ENCODE measurements at regions not wholly inside any gene's neighbourhood (a gene's known extent, or its start where the extent isn't known, plus 50 kb on each side); places are given as distances from the start of the nearest gene placed in this dataset.

- Histone ChIP-seq H3K4me3 (ENCODE audit: low read length) (no peak overlapping the region), H3F3A (ENCODE audit: control insufficient read depth, insufficient read depth) (no peaks in the 10 kb centered on the region), H3K9me3 (ENCODE audit: control insufficient read depth, insufficient read depth, low read length) (no peaks in the 10 kb centered on the region), H3K9me2 (replicated peaks; ENCODE audit: control insufficient read depth, low read length) (no peaks in the 10 kb centered on the region), H3K4me1 (ENCODE audit: control insufficient read depth, low read length) (no peaks in the 10 kb centered on the region), H4K20me1 (ENCODE audit: control insufficient read depth, insufficient read depth, low read depth, low read length) (no peaks in the 10 kb centered on the region), H3K27me3 (ENCODE audit: control insufficient read depth, low read length) (no peaks in the 10 kb centered on the region), H3K4me2 (ENCODE audit: low read length) (no peak overlapping the region), H3K27ac (ENCODE audit: low read depth, low read length) (no peak overlapping the region), H3K36me3 (ENCODE audit: control insufficient read depth, low read length) (no peaks in the 10 kb centered on the region), H3K79me2 (ENCODE audit: control insufficient read depth, low read length) (no peaks in the 10 kb centered on the region)
- TF ChIP-seq CTCF (IDR thresholded peaks at IDR 0.05; ENCODE audit: low read depth, low read length, poor library complexity, severe bottlenecking) (no peak), EZH2phosphoT487 (IDR thresholded peaks at IDR 0.05; ENCODE audit: borderline replicate concordance, low read length) (no peak)
These were observed 217.8 kb upstream of the ZRANB2 start for GRCh38 chr1:71298633-71299032.

- H3K79me2 ChIP-seq (ENCODE audit: control insufficient read depth, low read length) = no peaks in the 10 kb centered on the region
- H3K9me3 ChIP-seq (ENCODE audit: control insufficient read depth, insufficient read depth, low read length) = no peaks in the 10 kb centered on the region
- H3K27me3 ChIP-seq (ENCODE audit: control insufficient read depth, low read length) = no peaks in the 10 kb centered on the region
- H3K36me3 ChIP-seq (ENCODE audit: control insufficient read depth, low read length) = no peaks in the 10 kb centered on the region
- H3F3A ChIP-seq (ENCODE audit: control insufficient read depth, insufficient read depth) = no peaks in the 10 kb centered on the region
- no peaks in the 10 kb centered on the region for H4K20me1 ChIP-seq (ENCODE audit: control insufficient read depth, insufficient read depth, low read depth, low read length)
- H3K27ac ChIP-seq (ENCODE audit: low read depth, low read length) = no peak overlapping the region
- no peak overlapping the region for H3K4me2 ChIP-seq (ENCODE audit: low read length)
- no peaks in the 10 kb centered on the region for H3K4me1 ChIP-seq (ENCODE audit: control insufficient read depth, low read length)
- H3K4me3 ChIP-seq (ENCODE audit: low read length) = no peak overlapping the region
- H3K9me2 ChIP-seq (replicated peaks; ENCODE audit: control insufficient read depth, low read length) = no peaks in the 10 kb centered on the region
- TF ChIP-seq CTCF (IDR thresholded peaks at IDR 0.05; ENCODE audit: low read depth, low read length, poor library complexity, severe bottlenecking) (no peak), EZH2phosphoT487 (IDR thresholded peaks at IDR 0.05; ENCODE audit: borderline replicate concordance, low read length) (no peak)
These were observed 215.8 kb upstream of the ZRANB2 start for GRCh38 chr1:71296551-71297134.

- Histone ChIP-seq H3K9me3 (ENCODE audit: control insufficient read depth, insufficient read depth, low read length) (no peaks in the 10 kb centered on the region), H3K79me2 (ENCODE audit: control insufficient read depth, low read length) (no peaks in the 10 kb centered on the region), H3K4me2 (ENCODE audit: low read length) (no peak overlapping the region), H4K20me1 (ENCODE audit: control insufficient read depth, insufficient read depth, low read depth, low read length) (no peaks in the 10 kb centered on the region), H3K9me2 (replicated peaks; ENCODE audit: control insufficient read depth, low read length) (no peaks in the 10 kb centered on the region), H3K27ac (ENCODE audit: low read depth, low read length) (no peak overlapping the region), H3K4me1 (ENCODE audit: control insufficient read depth, low read length) (no peaks in the 10 kb centered on the region), H3K27me3 (ENCODE audit: control insufficient read depth, low read length) (no peaks in the 10 kb centered on the region), H3F3A (ENCODE audit: control insufficient read depth, insufficient read depth) (no peaks in the 10 kb centered on the region), H3K36me3 (ENCODE audit: control insufficient read depth, low read length) (no peaks in the 10 kb centered on the region), H3K4me3 (ENCODE audit: low read length) (no peak overlapping the region)
- no peak for TF ChIP-seq EZH2phosphoT487 (IDR thresholded peaks at IDR 0.05; ENCODE audit: borderline replicate concordance, low read length)
- no peak for TF ChIP-seq CTCF (IDR thresholded peaks at IDR 0.05; ENCODE audit: low read depth, low read length, poor library complexity, severe bottlenecking)
These were observed 214.5 kb upstream of the ZRANB2 start for GRCh38 chr1:71295350-71295749.
